HG03064 (cell line): ENCODE measurements at regions not wholly inside any gene's neighbourhood (a gene's known extent, or its start where the extent isn't known, plus 50 kb on each side); places are given as distances from the start of the nearest gene placed in this dataset.

Source experiments
- ATAC-seq: cut with Tn5 transposase; IDR thresholded peaks from one replicate; pipeline ENCODE4 v1.9.1; 2021; ENCODE audit warnings: low read depth; ENCODE audit not compliant: unreplicated experiment

DNA sequence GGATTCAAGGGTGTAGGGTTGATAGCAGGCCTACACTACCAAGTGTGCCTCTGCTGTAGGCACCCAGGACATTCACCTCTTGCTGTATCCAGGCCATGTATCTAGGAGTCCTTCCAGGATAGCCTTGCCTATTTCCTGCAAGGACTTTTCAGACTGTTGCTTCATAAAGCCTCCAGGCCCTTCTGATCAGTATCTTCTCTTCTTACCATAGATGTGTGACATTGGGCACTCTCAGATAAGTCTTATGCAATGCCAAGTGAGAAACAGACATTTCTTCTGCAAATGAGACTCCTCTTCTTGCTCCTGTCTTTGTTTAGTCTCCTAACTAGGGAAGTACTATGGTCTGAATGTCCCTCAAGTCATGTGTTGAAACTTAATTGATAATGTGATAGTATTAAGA, 386.8 kb downstream of the ANKRD50 start:
- no peak for ATAC-seq

DNA sequence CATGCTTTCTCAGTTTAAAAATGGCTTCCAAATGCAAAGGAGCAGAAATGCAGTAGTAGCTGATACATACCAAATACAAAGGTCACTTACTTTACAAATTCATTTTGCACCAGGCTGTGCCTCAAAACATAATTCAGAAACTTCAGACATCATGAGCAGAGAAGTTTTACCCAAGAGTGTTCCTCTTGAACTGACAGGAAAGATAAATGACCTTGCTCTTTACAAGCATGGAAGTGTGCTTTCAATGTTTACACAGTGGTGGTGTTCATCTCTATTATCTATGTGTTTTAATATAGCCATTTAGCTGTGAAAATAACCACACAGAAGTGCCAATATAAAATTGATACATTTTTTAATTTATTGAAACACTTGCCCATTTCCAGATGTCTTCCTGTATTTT, 383.4 kb downstream of the ANKRD50 start:
- ATAC-seq, result no peak

DNA sequence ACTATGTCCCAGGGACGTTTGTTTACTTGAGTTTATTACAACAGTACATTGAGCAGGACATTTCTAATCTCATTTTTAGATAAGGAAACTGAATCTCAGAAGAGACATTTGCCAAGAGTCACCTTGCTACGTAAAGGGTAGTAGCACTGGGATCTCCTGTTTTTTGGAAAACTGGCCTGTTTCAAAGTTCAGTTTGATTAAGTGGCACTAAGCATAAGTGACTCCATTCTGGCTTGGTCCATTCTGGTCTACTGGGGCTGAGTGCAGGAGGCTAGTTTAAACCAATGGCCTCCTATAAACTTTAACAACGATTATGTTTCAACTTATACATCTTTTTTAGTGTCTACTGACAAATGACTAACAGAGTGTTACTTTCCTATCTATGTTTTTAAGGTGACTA, 382.5 kb downstream of the ANKRD50 start:
- no peak for ATAC-seq

DNA sequence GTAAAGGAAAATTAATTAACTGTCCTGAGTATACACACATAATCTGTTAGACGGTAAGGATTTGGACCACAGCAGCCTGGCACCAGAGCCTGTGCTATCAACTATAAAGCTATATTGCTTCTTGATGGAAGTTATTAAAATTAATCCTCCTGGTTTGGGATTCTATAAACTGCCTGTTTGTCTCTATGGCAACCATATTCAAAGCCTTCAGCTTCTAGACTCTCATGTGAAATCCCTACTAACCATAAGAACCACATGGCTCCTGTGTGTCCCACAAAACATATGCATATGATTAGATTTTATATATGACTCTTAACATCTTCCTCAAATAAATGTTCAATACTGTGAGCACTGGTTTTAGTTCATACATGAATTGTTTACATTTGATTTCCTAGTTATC, 380.8 kb downstream of the ANKRD50 start:
- ATAC-seq, result no peak

DNA sequence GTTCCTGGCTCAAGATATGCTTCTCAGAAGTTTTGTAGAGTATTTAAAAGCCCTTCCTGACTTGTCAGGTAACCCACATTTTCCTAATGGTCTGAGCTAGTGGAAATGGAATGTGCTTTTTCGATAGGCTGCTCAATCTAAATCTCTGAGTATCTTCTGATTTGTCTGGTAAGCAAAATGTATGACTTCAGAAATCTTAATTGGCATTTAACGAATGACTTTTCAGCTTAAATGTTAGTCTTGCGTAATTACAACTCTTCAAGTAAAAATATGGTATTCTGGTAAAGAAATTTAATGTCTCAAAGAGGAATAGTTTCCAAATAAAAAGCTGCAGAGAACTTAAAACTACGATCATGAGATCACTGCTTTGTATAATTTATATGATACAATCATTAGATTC, 379.1 kb downstream of the ANKRD50 start:
- no peak for ATAC-seq

DNA sequence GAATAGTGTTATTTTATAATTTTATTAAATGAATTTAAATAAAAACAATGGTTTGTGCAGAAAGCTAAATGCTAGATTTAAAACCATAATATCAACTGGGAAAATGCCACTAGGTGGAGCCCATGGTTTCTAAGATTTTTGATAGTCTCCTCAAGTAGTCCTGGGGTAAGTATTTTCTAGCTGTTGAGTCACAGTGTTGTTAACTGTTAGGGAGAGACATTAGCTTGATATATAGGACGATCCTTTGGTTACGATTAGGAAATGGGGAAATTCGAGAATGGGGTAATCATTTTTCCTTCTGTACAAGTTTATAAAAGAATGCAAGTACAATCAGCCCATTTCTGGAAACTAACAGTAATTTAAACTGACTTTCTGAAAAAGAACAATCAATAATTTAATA, 378.4 kb downstream of the ANKRD50 start:
- ATAC-seq, result no peak

DNA sequence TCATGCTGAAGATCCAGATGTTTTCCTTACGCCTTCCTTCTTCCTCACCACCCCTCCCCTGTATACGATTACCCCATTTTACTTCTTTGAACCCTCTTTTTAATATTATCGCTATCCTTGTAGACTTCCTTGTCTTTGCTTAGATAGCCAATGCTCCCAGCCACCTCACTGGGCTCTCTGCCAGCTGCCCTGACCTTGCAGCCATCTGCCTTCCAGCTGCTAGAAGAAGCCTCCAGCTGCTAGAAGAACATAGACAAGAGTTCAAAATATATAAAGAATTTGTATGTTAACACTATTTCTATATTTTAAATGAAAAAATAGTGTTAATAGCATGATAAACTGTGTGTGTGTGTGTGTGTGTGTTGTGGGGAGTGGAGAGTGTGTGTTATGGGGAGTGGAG, 374.7 kb downstream of the ANKRD50 start:
- no peak for ATAC-seq

DNA sequence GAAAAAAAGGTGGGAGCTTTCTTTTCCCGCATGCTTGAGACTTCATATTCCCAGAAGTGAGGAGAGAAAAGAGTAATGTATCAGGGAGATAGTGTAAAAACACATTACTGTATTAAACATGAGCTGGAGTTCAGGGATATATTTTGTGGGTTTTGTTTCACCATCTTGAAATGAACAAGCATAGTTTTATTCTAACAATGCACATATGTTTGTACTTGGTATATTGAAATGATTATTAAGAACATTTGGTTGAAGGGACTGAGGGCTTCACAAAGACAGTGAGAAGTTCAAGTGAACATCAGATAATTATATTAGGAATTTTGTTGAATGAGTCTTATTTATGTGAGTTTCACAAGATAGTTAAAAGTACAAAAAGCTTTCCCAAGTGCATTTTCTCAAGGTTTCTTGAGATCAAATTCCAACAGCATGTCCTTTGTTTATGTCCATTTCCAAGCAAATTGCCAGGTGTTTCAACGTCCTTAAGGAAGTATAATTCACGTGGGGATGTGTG, 368.8 kb downstream of the ANKRD50 start:
- ATAC-seq, result no peak

DNA sequence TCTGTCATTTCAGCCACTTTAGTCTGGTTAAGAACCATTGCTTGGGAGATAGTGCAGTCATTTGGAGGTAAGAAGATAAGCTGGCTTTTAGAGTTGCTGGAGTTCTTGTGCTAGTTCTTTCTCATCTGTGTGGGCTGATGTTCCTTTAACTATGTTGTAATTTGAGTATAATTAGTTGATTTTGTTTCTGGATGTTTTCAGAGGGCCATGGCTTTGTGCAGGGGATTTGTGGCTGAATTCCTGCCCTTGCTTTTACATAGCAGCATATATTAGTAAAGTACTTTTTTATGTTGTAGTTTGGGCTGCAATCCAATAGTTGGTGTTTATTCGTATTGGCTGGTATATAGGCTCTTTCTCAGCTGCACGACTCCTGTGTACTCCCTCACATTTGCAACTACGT, 339.6 kb downstream of the ANKRD50 start:
- no peak for ATAC-seq

DNA sequence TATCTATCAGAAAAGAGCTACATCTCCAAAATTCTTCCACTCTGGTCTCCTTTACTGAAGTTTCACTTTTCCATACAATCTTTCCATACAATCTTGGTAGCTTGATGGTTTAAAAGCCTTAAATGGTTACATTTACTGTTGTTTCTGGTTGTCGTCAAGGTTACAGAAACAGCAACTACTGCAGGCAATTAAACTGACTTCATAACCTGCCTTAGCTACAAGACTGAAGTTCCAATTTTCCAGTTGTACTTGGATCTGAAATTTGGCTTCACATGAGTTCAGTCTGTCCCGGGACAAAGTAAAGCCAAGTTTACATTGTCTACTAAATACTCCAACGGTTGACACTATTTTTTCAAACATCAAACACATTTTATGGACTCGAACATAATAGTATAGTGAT, 326.4 kb downstream of the ANKRD50 start:
- ATAC-seq, result no peak

DNA sequence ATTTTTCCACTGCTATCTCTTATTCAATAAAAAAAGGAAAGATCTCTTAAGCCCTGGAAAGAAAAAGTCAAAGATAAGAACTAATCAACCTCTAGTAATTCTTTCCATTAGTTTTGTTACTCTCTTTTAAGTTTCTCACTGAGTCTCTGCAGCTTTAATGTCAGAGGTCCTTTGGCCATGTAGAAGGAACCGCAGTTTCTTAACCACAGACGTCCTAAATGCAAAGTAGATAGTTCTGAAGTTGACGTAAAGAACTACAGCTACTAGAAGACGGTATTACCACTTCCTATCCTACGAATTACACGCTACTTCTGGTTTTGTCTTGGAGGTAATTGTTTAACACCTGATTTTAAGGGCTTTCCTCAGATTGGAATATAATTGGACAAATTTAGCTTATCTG, 325.9 kb downstream of the ANKRD50 start:
- ATAC-seq, result no peak

DNA sequence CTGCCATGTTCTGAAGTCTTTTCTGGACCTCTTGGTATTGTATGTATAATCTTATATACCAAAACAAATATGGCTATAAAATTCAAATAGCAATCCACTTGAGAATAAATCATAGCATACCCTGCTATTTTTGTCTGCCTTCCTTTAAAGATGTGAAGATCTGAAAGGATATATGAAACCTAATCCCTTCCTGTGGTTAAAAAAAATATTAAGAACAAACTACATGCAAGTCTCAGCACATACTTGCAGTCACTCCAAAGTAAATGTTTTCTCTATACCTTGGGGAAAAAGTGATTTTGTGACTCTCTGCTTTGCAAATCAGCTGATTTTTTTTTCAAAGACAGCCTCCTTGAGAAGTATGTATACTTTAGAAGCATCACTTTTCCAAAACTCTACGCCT, 322.9 kb downstream of the ANKRD50 start:
- ATAC-seq, result no peak

DNA sequence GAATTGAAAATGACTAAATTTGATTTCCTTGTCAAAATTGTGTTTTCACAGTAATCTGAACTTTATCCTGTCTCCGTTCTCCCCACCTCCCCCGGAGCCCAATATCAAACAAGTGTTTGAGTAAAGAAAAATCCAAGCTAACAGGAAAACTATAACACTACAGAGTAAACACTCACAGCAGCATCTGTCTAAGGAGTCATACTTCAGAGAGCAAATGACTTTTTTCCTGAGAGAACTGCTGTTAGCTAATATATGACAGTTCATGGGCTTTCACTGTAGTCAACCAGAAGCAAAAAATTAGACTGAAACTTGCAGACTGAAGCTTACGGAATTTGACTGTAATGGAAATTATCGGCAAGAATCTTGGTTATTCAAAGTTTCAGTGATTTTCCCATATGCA, 321.7 kb downstream of the ANKRD50 start:
- no peak for ATAC-seq

DNA sequence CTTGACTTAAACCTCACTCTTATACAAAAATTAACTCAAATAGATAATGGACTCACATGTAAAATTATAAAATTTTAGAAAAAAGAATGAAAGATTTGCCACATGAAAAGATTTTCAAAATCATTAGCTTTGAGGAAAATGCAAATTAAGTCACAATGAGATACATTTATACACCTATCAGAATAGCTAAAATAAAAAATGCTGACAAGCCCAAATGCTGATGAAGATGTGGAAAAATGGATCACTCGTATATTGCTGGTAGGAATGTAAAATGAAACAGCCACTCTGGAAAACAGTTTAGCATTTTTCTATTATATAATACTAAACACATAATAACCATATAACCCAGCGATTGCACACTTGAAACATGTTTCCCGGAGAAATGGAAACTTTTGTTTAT, 316.2 kb downstream of the ANKRD50 start:
- no peak for ATAC-seq

DNA sequence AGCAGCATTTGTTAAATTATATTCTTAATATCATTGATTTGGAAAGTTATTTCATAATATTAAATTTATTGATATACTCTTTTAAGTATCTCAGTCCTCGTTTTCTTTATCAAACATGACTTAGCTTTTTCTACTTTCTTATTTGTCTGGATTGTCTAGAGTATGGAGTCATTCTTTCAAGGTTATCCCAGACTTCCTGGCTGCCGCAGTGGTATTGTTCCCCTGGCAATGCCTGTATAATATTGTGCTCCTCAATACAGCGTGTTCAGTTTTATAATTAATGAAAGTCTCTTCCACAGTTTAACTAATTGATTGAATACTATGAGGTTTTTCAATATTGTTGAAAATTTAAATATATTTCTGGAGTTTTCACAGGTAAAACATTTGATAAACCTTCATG, 310.9 kb downstream of the ANKRD50 start:
- no peak for ATAC-seq

DNA sequence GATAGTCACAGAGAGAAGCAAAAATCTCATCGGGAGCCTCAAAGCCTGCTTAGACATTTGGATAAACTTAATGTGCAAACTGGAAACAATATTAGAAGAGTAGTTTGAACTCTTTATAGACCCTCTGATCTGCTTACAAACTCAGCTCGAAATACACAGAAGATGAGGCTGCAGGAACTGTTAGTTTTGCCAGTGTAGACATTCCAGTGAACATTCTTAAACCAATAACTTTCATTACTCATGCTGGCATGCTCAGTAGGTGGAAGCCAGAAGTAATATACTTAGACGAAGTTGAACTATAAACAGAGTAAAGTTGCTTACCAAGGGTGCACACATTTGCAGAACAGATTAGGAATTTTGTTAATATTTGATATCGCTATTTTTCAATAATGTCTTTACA, 303.5 kb downstream of the ANKRD50 start:
- ATAC-seq, result no peak

DNA sequence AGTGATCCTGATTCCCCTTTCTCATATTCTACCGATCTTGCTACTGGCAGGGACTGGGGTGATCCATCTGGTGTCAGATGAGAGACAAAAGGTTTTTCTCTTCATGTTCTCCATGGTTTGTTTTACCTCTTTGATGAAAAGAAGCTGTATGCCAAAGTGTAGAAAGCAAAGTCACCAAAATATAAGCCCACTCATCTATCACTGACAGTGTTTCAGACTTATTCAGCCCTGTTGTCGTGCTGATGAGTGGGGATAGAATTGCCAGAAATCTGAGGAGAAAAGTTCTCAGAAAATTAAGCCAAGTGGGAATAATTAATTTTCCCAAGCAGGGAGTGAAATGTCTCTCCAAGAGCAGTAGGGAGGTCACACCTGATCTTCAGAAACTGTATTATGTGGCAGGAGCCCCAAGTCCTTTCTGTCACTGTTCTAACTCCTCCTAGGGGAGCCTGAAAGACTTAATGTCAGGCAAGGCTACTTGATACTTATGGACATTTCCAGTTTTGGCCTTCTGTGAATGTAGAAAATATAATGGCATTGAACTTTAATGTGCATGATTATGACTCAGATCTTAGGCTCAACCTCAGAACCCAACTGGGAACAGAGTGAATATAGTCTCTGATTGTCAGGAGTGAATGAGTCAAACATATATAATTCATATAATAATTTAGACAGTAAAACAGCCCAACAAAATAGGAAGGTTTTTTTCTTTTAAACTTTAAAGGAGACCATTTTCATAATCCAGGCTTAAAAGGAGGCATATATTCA, 298.1 kb downstream of the ANKRD50 start:
- ATAC-seq, result no peak

DNA sequence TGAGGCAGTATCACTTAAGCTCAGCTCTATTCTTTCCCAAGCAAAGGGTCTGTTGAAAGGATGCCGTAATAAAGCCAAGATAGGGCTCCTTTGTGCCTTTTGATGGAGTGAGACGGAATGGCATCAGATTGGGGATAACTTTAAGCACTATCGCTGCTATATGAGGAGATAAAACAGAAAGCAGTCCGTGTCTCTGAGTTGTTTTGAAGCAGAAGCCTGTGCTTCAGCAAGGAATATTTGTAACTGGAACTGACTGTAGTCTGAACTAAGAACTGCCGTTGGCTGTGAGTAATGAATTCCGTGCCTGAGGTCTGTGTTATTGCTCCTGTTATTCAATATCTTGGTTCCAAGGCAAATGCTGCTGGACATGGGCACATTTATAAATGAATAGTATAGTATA, 297.4 kb downstream of the ANKRD50 start:
- ATAC-seq, result no peak

DNA sequence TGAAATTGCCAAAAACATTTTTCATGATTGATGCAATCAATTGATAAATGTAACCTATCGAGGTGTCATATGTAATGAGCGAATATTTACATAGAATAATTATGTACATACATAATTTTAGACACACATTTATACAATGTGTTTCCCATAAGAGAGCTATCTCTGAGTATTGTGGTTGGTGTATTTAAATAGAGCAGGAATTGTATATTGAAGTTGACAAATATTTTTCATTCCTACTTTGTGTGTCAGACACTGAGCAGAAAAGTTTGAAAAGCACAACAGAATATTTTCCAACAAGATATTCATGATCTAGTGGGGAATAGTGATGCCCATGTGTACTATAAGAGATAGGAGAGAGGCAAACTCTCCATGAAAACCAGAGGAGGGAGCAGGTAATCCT, 295.2 kb downstream of the ANKRD50 start:
- no peak for ATAC-seq

DNA sequence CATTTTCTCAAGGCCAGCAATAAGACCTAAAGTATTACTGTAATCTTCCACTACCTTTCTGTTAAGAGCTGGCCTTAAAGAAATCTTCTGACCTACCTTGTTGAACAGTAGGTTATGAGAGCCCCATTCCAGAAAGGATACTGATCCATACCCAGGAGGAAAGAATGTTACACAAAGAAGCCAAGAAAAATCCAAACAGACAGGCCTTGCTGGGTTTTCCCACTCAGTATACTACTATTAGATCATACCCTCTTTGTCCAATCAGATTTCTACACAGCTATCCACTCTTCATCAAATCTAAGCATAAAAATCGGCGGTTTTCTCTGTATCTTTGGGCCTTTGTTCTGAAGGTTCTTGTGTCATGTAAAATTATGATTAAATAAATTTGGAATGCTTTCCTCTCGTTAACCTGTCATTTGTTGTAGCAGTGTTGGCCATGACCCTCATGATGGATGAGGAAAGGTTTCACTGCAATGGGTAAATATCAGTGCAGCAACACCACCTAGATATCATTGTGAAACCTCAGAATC, 292.3 kb downstream of the ANKRD50 start:
- ATAC-seq, result no peak

DNA sequence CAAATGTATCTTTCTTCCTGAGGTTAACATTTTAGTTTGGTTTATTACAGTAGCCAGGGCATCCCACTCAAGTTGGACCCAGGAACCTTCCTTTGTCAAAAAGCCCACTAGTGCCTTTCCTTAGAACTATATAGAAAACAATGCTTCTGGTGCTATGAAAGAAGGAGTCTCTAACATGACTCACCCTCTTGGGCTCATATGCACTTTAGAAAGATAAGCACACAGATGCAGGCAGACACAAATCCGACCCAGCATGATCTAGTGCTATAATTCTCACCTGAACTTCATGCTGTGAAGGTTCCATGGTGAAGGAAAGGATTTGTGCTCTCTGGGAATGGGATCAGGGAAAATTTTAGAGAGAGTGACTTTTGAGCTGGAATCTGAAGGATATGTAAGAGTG, 289.4 kb downstream of the ANKRD50 start:
- ATAC-seq, result no peak

DNA sequence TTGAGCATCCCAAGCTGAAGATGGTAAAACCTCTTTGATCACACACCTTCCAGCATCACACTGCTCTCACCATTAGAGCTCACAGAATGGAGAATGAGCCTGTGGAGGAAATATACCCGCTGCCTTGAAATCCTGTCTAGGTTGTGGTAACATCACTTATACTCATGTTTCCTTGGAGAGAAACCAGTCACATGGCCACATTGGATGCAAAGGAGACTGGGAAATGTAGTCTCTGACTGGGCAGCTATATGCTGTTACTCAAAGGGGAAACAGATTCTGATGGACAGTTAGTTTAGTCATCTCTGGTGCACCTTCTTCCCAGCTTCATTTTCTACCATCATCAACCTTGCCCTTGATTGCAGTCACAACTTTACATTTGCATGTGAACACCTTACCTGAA, 286.3 kb downstream of the ANKRD50 start:
- no peak for ATAC-seq
